KMS-11 (cell line): ENCODE measurements at regions not wholly inside any gene's neighbourhood (a gene's known extent, or its start where the extent isn't known, plus 50 kb on each side); places are given as distances from the start of the nearest gene placed in this dataset.

Source experiments
- H2AFZ ChIP-seq: fragments of 200-600 bp; sonication (generic); 2 replicates; pipeline ENCODE4 v1.6.1; 2016; ENCODE audit warnings: antibody characterized with exemption, mixed run types, low read depth
- H3K27ac ChIP-seq: fragments of 200-600 bp; sonication (generic); 2 replicates; pipeline ENCODE4 v1.6.1; 2016; ENCODE audit warnings: mild to moderate bottlenecking, mixed run types
- H3K27me3 ChIP-seq: fragments of 200-600 bp; sonication (generic); 2 replicates; pipeline ENCODE4 v1.6.1; 2017; ENCODE audit warnings: mild to moderate bottlenecking, low read depth, mixed run types, moderate library complexity; ENCODE audit not compliant: insufficient read depth
- H3K36me3 ChIP-seq: fragments of 200-600 bp; sonication (generic); 2 replicates; pipeline ENCODE4 v1.6.1; 2017; ENCODE audit warnings: mild to moderate bottlenecking, mixed run types; ENCODE audit not compliant: insufficient read depth
- H3K4me1 ChIP-seq: fragments of 200-600 bp; sonication (generic); 2 replicates; pipeline ENCODE4 v1.6.1; 2016; ENCODE audit warnings: mild to moderate bottlenecking, low read depth, mixed run types; ENCODE audit not compliant: poor library complexity, severe bottlenecking
- H3K4me2 ChIP-seq: fragments of 200-600 bp; sonication (generic); 2 replicates; pipeline ENCODE4 v1.7.0; 2016; ENCODE audit warnings: mild to moderate bottlenecking, mixed run types
- H3K4me3 ChIP-seq: fragments of 200-600 bp; sonication (generic); IDR thresholded peaks from 2 replicates; pipeline ENCODE4 v1.6.1; 2017; ENCODE audit warnings: low read depth, low read length, mixed read lengths; ENCODE audit not compliant: insufficient read depth
- H3K79me2 ChIP-seq: fragments of 200-600 bp; sonication (generic); 2 replicates; pipeline ENCODE4 v1.6.1; 2016; ENCODE audit warnings: low read depth, mixed run types; ENCODE audit not compliant: insufficient read depth
- H3K9ac ChIP-seq: fragments of 200-600 bp; sonication (generic); 2 replicates; pipeline ENCODE4 v1.6.1; 2016; ENCODE audit warnings: mild to moderate bottlenecking, mixed run types
- H4K20me1 ChIP-seq: fragments of 200-600 bp; sonication (generic); 2 replicates; pipeline ENCODE4 v1.6.1; 2016; ENCODE audit warnings: mild to moderate bottlenecking, mixed run types; ENCODE audit not compliant: insufficient read depth
- TF ChIP-seq, protein P1 (sequence below): fragments of 200-600 bp; sonication (generic); conservative IDR thresholded peaks from 2 replicates; pipeline ENCODE4 v1.6.1; 2017; ENCODE audit warnings: low read depth, mild to moderate bottlenecking, antibody characterized with exemption, low read length, moderate library complexity, mixed read lengths

DNA sequence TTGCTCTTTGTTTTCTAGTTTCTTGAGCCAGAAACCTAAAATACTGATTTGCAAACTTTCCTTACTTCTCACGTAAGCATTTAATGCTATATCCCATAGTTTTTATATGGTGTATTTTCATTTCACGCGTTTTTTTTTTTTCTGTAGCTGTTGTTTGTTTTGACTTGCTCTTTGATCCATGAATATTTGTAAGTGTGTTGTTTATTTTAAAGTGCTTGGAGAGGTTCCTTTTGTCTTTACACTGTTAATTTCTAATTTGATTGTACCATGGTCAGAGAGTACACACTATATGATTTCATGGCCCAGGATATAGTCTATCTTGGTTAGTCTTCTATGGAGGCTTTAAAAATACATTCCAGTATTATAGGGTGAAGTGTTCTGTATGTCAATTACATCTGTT, 84.8 kb upstream of the RNF217 start:
- Histone ChIP-seq H3K36me3 (no peaks in the 10 kb centered on the region), H3K9ac (no peak overlapping the region), H3K4me1 (no peaks in the 10 kb centered on the region), H3K79me2 (no peaks in the 10 kb centered on the region), H4K20me1 (no peaks in the 10 kb centered on the region), H3K27me3 (no peaks in the 10 kb centered on the region), H3K27ac (no peak overlapping the region), H3K4me3 (no peak overlapping the region), H2AFZ (no peak overlapping the region), H3K4me2 (no peak overlapping the region)
- TF ChIP-seq, protein P1, sequence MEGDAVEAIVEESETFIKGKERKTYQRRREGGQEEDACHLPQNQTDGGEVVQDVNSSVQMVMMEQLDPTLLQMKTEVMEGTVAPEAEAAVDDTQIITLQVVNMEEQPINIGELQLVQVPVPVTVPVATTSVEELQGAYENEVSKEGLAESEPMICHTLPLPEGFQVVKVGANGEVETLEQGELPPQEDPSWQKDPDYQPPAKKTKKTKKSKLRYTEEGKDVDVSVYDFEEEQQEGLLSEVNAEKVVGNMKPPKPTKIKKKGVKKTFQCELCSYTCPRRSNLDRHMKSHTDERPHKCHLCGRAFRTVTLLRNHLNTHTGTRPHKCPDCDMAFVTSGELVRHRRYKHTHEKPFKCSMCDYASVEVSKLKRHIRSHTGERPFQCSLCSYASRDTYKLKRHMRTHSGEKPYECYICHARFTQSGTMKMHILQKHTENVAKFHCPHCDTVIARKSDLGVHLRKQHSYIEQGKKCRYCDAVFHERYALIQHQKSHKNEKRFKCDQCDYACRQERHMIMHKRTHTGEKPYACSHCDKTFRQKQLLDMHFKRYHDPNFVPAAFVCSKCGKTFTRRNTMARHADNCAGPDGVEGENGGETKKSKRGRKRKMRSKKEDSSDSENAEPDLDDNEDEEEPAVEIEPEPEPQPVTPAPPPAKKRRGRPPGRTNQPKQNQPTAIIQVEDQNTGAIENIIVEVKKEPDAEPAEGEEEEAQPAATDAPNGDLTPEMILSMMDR: no peak

DNA sequence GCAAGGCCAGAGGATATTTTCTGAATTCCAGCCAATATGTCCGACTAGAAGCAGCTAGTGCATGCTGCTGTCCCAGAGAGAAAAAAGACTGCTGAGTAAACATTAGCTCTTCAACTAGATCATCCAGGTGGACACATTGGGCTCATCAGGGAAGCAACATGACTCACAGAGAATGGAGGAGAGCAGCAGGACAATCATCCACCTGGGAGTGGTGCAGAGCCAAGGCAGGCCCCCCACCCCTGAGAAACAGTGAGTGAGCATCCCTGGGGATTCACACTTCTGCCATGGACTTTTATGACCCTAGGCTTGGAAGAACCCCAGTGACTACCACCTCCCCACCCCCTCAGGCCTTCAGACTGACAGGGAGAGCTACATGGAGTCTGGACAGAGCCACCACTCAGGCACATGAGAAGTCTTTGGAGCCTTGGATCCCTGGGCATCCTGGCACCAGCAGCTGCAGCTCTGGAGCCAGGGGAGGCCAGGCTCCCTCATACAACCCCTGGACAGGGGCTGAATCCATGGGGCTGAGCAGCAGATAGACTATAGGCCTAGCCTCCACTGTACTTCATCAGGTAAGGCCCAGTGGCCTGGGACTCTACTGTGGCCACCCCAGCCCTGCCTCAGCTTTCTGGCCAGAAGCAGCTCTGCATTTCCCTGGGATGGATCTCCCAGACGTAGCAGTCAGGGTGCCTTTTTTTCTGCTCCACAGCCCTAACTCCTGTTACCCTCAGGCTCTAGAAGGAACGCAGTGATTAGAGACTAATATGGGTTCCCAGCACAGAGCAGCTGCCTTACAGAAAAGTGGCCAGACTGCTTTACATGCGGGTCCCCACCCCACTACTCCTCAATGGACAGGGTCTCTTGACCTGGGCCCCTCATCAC, 82.9 kb upstream of the RNF217 start:
- no peak overlapping the region for H3K4me3 ChIP-seq
- H3K4me2 ChIP-seq: no peak overlapping the region
- no peak overlapping the region for H3K9ac ChIP-seq
- H3K27me3 ChIP-seq: no peaks in the 10 kb centered on the region
- no peak overlapping the region for H3K27ac ChIP-seq
- H3K4me1 ChIP-seq: no peaks in the 10 kb centered on the region
- no peaks in the 10 kb centered on the region for H3K79me2 ChIP-seq
- H4K20me1 ChIP-seq: no peaks in the 10 kb centered on the region
- TF ChIP-seq, protein P1: no peak
- H2AFZ ChIP-seq: no peak overlapping the region
- H3K36me3 ChIP-seq: no peaks in the 10 kb centered on the region

DNA sequence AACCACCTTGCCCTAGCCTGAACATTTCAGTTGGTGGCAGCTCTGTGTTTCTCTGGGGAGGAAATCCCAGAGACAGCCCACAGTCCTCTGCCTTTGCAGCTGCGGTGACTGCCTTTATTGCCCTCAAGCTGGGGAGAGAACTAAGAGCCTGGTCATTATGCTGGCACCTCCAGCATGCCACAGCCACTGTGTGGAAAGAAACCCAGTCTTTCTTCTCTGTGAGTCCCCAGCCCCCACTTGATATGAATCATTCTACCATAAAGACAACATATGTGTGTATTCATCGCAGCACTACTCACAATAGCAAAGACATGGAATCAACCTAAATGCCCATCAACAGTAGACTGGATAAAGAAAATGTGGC, 82.3 kb upstream of the RNF217 start:
- no peak overlapping the region for H3K27ac ChIP-seq
- H3K4me2 ChIP-seq: no peak overlapping the region

DNA sequence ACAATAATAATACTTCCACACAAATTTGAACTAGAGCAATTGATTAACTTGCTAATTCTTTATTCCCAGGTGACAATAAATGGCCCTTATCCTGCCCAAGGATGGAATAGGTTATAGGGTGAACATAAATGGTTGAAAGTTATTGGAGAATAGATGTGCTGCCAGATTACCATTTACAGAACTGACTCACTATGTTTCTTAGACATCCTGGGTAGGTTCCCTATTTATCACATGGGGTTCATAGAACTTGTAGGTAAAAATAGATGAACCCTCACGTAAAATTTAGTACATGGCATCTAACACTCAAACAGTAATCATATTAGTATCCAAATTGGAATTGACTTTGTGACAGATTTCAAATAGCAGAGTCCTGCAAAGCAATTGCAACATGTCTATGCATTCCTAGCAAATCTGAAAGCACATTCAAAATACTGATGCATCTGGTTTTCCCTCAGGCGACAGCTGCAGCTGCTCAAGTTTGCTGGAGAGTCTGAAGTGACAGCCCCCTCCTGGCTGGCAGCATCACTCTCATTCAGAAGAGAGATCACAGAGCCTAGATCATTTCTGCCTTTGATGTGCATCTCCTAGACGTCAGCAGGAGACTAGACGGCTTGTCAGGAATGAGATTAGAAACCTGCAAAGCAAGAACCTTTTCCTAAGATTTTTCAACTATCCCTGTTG, 80.2 kb upstream of the RNF217 start:
- H3K4me1 ChIP-seq: no peaks in the 10 kb centered on the region

More for the DNA sequence above, 82.3 kb upstream of the RNF217 start:
- Histone ChIP-seq H4K20me1 (no peaks in the 10 kb centered on the region), H3K9ac (no peak overlapping the region), H2AFZ (no peak overlapping the region), H3K27me3 (no peaks in the 10 kb centered on the region), H3K4me3 (no peak overlapping the region), H3K79me2 (no peaks in the 10 kb centered on the region), H3K36me3 (no peaks in the 10 kb centered on the region), H3K4me1 (no peaks in the 10 kb centered on the region)
- TF ChIP-seq, protein P1: no peak

More for the DNA sequence above, 80.2 kb upstream of the RNF217 start:
- Histone ChIP-seq H3K4me2 (no peak overlapping the region), H3K79me2 (no peaks in the 10 kb centered on the region), H3K36me3 (no peaks in the 10 kb centered on the region), H4K20me1 (no peaks in the 10 kb centered on the region), H3K27ac (no peak overlapping the region), H3K27me3 (no peaks in the 10 kb centered on the region), H3K9ac (no peak overlapping the region), H3K4me3 (no peak overlapping the region), H2AFZ (no peak overlapping the region)
- TF ChIP-seq, protein P1: no peak
